Stimulated activated CD8-positive, alpha-beta memory T cell treated with anti-CD3 and anti-CD28 coated beads, Interleukin-7, amount 100 ng/mL, for 48 hours (primary cell): ENCODE measurements at regions not wholly inside any gene's neighbourhood (a gene's known extent, or its start where the extent isn't known, plus 50 kb on each side); places are given as distances from the start of the nearest gene placed in this dataset.
"Not testable (repeated sequence)": the region's sequence is repeated elsewhere in the genome, so short reads cannot be mapped to it uniquely, and the experiment has no call there.

Source experiments
- DNase-seq, 2 donors: peaks; one replicate each; pipeline ENCODE4 v3.0.0-alpha.2; 2020; ENCODE audit warnings: low read depth in 1 of 2; ENCODE audit errors: extremely low read depth in 1 of 2

- not testable (repeated sequence) for DNase-seq
These were observed 88.8 kb upstream of the CAV2 start for GRCh38 chr7:116410694-116411093.

- DNase-seq: no peak
These were observed 81.8 kb upstream of the CAV2 start for GRCh38 chr7:116417593-116418345.

GRCh38 chr7:116418524-116418923, 81.0 kb upstream of the CAV2 start:
- DNase-seq: no peak

- DNase-seq: no peak
These were observed 79.5 kb upstream of the CAV2 start for GRCh38 chr7:116420003-116420402.

GRCh38 chr7:116421298-116421697, 78.2 kb upstream of the CAV2 start:
- no peak for DNase-seq

GRCh38 chr7:116422683-116423082, 76.9 kb upstream of the CAV2 start:
- DNase-seq: no peak

- DNase-seq: no peak
These were observed 76.0 kb upstream of the CAV2 start for GRCh38 chr7:116423499-116423898.

GRCh38 chr7:116425647-116426209, 73.8 kb upstream of the CAV2 start:
- DNase-seq: no peak

- DNase-seq: no peak
These were observed 72.9 kb upstream of the CAV2 start for GRCh38 chr7:116426428-116427156.

- DNase-seq: no peak
These were observed 69.4 kb upstream of the CAV2 start for GRCh38 chr7:116429986-116430619.

GRCh38 chr7:116431787-116432526, 67.6 kb upstream of the CAV2 start:
- no peak for DNase-seq

- DNase-seq: no peak
These were observed 67.0 kb upstream of the CAV2 start for GRCh38 chr7:116432527-116432916.

- no peak for DNase-seq
These were observed 66.3 kb upstream of the CAV2 start for GRCh38 chr7:116433246-116433645.

GRCh38 chr7:116434820-116435341, 64.7 kb upstream of the CAV2 start:
- DNase-seq: no peak

- no peak for DNase-seq
These were observed 63.2 kb upstream of the CAV2 start for GRCh38 chr7:116436305-116436826.

GRCh38 chr7:116438267-116438666, 61.3 kb upstream of the CAV2 start:
- no peak for DNase-seq

GRCh38 chr7:116439005-116439404, 60.5 kb upstream of the CAV2 start:
- no peak for DNase-seq

GRCh38 chr7:116439841-116440549, 59.5 kb upstream of the CAV2 start:
- no peak for DNase-seq

- DNase-seq: no peak
These were observed 58.0 kb upstream of the CAV2 start for GRCh38 chr7:116441534-116441933.

GRCh38 chr7:116443101-116443523, 56.4 kb upstream of the CAV2 start:
- no peak for DNase-seq
